ENCODE measurements at regions not wholly inside any gene's neighbourhood (a gene's known extent, or its start where the extent isn't known, plus 50 kb on each side); places are given as distances from the start of the nearest gene placed in this dataset.
"Not testable (repeated sequence)": the region's sequence is repeated elsewhere in the genome, so short reads cannot be mapped to it uniquely, and the experiment has no call there.

DNA sequence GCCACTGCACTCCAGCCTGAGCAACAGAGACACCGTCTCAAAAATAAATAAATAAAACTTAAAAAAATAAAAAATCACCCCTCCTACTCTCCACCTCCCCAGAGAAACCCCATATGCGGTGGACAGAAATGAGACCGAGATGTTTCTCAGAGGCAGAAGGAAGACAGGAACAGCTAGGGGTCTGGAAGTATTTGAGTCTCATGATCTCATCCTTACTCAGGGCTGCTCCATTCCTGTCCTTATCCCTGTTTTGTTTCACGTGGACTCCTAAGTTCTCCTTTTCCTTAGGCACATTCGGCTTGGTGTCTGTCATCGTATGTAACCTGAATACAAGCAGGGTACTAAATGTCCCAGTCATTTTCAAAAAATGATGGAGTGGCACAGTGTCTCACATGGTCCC lies 76.1 kb downstream of the C9orf50 start:
- DNase-seq = no peak

DNA sequence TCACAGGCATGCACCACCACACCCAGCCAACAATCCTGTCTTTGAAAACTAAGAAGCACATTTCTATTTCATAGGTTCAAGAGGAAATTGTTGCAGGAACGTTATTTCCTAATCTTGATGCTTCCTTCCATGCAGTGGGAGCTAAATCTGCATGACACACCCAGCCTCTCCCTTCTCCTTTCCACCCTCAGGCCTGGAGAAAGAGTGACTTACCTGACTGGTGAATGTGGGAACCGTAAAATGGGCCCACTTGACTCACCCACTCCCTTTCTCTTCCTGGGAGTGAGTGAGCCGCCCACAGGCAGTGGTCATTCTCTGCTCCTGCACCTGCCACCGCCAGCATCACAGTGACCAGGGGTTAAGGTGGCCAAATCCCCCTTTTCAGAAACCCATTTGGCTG lies 78.2 kb downstream of the C9orf50 start:
- DNase-seq = no peak

DNA sequence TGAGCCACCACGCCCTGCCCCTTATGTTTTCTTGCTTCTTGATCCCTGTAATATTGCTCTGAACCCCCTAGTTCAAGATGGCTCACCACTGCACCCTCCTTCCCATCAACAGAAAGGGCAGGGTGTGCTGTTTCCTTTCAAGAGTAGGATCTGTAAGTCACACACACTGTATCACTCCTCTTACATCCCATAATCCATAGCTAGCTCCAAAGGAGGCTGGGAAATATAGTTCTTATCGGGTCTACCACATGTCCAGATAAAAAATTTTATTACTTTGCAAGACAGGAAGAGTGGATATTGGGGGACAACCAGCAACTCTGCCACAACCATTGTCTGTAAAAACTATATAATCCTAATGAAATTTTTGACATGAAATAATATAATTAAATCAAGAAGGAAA lies 79.6 kb downstream of the C9orf50 start:
- no peak for DNase-seq

DNA sequence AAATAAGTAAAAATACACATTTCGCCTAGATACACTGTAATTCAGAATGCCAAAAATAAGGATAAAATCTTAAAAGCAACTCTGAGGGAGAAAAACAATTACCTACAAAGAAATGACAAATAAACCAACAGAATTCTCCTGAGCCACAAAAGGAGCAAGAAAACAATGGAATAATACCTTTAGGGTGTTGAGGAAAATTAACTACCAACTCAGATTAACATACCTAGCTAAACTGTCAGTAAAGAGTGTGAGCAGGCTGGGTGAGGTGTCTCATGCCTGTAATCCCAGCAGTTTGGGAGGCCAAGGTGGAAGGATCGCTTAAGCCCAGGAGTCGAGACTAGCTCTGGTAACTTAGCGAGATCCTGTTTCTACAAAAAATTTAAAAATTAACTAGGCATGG lies 81.5 kb downstream of the C9orf50 start:
- DNase-seq = no peak

DNA sequence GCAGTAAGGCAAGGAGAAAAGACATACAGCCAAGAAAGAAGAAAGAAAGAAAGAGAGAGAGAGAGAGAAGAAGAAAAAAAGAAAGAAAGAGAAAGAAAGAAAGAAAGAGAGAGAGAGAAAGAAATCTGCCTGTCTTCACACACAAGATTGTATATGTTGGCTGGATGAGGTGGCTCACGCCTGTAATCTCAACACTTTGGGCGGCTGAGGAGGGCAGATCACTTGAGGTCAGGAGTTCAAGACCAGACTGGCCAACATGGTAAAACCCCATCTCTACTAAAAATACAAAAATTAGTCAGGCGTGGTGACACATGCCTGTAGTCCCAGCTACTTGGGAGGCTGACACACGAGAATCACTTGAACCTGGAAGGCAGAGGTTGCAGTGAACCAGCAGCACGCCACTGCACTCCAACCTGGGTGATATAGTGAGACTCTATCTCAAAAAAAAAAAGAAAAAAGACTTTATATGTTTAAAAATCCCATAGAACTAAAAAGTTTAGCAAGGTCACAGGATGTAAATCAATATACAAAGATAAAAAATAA lies 89.0 kb downstream of the C9orf50 start:
- DNase-seq = not testable (repeated sequence)

DNA sequence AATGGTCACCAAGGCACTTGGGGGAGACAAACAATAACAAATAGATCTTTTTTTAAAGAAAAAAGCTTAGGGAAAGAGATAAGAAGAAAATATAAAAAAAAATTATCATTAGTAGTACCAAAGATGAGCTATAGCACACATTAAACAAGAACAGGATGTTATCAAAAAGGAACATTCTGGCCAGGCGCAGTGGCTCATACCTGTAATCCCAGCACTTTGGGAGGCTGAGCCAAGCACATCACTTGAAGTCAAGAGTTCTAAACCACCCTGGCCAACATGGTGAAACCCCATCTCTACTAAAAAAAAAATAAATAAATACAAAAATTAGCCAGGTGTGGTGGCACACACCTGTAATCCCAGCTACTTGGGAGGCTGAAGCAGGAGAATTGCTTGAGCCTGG lies 92.9 kb downstream of the C9orf50 start:
- DNase-seq = not testable (repeated sequence)

DNA sequence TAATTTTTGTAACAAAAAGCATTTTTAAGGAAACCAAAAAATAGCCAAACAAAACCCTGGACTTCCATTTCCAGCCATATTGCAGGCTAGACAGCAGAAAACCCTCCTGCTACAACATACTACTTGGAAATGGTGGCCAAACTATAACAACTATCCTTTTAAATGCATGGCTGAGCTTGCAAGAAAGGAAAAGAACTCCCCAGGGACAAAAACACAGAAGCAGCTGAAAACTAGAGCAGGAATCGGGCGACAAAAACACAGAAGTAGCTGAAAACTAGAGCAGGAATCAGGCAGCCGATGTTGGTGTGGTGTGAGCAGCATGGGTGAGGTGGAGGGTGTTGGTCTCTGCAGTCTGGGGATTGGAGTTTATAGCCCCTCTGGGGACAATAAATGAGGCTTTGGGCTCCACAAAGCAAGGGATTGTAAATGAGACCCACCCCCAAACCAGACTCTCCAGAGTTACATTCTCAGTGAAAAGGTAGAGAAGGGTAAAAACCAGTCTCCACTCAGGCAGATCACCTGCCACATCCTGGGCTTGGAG lies 95.2 kb downstream of the C9orf50 start:
- no peak for DNase-seq

DNA sequence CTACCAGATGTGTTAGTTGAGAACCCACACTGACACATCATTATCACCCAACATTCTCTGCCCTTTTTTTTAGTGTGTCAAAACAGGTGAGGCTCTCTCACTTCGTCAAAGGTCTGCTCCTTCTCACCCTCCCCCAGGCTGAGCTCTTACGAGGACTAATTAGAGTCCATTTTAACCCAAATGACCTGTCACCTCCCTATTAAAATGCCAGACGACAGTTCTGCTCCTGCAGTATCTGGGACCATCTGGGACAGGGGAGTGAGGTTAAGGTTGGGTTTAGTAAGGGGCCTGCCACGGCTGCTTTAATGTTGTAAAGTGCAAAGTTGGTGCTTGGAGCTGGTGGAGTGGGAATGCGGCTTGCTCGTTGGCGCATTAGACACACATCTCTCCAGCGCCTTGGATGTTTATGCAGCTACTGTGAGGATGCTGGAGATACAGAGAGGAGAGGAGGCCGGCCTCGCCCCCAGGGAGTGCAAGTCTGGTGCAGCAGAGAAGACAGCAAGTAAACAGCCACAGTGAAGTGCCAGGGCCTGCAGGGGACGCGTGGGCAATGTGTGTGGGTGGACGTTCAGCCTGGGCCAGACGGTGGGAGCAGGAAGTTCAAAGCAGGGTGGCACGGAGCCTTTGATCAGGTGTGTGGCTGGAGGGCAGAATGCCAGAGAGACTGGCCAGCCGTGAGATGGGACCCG lies 96.2 kb downstream of the C9orf50 start:
- no peak for DNase-seq

DNA sequence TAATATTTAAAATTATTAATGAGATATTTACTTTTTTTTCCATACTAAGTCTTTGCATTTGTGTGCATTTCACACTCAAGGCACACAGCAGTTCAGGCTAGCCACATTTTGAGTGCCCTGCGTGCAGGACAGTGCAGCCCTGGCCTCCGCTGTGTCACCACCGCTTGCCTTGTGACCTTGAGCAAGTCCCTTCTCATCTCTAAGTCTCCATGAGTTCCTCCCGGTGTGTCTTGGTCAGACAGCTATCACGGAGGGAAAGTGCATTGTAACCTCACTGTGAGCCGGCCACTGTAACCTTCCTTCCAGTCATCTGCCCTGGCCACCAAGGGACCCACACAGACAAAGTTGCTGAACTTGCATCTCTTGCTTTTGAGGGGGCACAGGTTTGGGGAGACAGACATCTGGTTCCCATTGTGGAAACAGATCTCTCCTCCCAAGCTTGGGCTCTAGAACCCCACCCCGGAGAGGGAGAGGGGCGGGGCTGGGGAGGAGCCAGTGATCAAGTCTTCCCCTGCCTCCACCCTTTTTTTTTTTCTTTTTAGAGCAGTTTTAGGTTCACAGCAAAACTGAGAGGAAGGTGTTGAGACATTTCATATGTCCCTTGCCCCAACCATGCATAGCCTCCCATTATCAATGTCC lies 96.8 kb downstream of the C9orf50 start:
- no peak for DNase-seq

DNA sequence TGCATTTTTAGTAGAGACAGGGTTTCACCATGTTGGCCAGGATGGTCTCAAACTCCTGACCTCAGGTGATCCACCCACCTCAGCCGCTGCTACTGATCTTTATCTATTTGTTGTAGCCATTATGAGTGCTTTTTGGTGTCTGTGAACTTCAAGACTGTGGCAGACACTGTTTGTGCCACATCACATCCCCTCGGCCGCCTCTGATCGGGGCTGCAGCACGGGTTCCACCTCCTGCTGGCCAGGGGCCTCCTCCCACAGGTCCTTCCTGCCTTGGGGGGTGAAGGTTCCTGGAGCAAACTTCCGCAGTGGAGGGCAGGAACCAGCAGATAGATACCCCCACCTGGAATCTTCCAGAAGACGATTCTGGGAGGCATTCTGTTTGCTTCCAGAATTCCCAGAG lies 98.5 kb downstream of the C9orf50 start:
- DNase-seq = no peak

DNA sequence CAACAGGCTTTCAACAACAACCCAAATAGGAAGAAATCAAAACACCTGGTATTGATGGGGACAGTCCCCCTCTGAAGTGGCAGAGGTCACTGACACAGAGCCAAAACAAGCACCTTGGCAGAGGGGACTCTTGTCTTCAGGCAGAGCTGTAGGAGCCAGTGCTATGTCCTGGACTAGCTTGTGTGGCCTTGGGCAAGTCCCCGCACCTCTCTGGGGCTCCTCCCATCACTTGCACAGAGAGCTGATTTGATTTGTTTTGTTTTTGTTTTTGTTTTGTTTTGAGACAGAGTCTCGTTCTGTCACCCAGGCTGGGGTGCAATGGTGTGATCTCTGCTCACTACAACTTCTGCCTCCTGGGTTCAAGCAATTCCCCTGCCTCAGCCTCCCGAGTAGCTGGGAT lies 100.8 kb downstream of the C9orf50 start:
- no peak for DNase-seq

DNA sequence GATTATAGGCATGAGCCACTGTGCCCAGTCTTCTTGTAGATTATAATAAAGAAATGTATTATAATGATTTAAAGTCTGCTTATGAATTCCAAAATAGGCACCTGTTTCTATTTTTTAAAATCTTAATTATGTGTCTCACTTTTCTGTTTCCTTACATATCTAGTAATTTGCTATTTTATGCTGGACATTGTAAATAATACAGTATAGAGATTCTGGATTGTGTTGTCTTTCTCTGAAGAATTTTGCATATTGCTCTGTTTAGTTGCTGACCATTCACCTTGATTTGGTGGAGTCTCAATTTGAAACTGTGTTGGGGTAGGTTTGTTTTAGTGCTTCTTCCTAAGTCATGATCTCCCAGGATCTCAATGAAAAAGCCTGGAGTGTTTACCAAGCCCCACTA lies 102.8 kb downstream of the C9orf50 start:
- no peak for DNase-seq

DNA sequence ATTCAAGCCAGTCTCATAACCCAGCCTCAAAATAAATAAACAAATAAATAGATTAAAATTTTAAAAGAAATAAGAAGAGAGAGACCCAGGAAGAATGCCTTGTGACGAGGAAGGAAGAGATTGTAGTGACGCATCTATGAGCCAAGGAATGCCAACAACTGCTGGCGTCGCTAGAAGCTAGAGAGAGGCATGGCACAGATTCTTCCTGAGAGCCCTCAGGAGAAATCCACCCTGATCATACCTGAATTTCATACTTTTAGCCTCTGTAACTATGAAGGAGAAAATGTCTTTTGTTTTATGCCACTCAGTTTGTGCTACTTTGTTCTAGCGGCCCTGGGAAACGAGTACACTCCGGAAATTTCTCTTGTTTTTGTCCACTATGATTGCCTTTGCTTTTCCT lies 103.9 kb downstream of the C9orf50 start:
- DNase-seq = no peak

DNA sequence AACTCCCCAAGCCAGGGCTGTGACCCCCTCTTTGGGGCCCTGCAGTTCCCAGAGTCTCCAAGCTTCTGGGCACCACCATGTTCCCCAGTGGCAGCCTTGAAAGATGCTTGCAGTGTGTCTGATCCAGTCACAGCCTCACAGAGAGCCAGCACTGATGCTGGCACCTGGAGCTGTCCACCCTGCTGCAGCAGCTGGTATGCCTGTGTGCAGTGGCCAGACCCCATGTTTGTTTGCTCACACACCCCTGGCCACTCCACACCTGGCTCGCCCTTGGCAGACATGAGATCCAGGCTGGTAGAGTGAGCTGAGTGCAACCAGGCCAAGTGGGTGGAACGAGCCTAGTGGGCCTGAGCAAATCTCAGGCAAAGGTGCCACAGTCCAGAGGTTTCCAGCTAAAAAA lies 106.0 kb downstream of the C9orf50 start:
- no peak for DNase-seq

DNA sequence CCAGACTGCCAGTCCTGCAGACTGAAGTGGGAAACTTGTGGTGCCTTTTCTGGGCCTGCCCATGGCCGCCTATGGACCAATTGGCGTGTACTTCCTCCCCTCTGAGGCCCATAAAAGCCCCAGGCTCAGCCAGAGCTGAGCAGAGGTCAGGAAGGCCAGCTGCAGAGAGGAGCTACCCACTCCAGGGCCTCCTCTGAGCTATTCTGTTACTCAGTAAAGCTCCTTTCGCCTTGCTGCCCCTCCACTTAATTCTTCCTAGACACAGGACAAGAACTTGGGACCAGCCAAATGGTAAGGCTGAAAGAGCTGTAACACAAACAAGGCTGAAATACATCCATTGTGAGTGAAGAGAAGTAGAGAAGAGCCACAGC lies 106.4 kb downstream of the C9orf50 start:
- DNase-seq = no peak

DNA sequence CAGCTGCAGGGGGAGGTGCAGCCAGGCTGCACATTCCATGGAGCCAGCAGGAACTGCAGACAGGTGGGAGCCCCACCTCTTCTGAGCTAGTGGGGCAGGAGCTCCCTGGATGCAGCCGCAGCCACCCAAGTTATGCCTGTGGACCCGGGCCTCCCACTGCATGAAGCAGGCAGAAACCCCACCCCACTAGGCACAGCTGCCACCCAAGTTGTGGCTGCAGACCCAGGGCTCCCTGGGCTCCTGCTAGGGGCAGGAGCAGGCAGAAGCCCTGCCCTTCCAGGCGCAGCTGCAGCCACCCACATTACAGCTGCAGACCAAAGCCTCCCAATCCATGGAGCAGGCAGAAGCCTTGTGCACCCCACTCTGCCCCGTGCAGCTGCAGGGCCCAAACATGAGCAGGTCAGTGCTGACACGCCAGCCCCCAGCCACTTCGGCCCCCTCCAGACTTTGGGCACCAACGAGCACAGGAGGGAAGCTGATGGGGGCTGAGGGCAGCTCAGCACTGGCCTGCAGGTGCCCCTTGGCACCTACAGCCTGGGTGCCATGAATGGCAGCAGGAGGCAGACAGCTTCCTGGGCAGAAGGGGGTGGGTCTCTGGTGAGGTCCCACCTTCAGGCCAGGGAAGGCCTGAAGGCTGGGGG lies 106.9 kb downstream of the C9orf50 start:
- DNase-seq = no peak

DNA sequence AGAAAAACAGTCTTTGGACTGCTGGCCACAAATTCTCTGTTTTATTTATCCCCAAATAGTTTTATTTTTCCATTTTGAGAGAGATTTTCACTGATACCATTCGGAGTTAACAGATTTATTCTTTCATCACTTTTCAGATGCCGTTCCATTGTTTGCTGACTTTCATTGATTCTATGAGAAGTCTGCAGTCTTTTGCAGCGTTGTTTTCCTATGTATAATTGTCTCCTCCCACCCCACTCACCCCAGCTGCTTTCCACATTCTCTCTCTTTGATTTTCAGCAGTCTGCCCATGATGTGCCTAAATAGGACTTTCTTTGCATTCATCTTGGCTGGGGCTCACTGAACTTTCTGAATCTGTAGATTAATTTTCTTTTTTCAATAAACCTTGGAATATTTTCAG lies 107.6 kb downstream of the C9orf50 start:
- DNase-seq = no peak

DNA sequence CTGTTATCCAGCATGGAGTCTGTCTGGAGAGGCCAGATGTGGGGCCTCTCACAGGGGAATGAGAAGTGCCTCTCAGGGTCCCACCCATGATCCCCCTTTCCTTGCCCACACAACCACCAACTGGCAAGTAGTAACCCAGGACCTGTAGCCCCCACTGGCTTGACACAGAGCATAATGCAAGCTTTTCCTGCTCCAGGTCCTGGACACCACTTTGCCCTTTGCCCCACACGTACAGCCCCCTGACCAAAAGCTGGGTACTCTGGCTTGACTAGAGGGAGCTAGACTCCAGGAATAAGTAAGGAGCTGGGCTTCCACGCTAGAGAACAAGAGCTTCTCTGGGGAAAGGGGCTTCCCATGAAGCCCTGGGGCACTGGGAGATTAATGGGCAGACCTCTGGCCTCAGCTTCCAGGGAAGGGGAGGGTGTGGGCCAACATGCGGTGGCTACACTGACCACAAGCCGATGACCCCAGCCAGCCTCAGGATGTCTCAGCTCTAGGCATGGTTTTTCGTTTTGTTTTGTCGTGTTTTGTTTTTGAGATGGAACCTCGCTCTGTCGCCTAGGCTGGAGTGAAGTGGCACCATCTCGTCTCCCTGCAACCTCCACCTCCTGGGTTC lies 109.5 kb downstream of the C9orf50 start:
- DNase-seq = no peak

DNA sequence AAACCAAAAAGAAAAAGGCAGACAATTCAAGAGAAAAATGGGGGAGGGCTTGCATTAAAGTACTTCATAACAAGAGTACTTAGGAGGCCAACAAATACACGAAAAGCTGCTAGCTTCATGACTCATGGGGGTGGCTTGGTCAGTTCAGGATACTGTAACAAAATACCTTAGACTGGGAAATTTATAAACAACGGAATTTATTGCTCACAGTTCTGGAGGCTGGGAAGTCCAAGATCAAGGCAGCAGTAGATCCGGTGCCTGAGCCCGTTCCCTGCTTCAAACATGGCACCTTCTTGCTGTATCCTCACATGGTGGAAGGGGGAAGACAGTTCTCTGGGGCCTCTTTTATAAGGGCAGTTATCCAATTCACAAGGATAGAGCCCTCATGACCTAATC lies 111.4 kb downstream of the C9orf50 start:
- no peak for DNase-seq

DNA sequence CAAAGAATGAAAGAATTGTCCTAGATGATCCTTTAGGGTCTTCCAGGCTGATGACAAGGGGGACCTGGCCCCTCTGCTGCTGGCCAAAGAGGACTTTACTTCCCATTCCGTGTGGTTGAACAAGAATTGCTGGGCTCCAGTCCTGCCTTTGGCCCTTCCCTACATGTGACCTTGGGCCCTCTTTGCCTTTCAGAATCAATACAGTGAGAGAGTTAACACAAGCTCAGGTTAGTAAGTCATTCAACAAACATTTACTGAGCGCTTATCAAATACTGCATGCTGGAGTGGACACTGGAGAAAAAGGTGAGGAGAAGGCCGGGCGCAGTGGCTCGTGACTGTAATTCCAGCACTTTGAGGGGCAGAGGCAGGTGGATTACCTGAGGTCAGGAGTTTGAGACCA lies 113.1 kb downstream of the C9orf50 start:
- no peak for DNase-seq

DNA sequence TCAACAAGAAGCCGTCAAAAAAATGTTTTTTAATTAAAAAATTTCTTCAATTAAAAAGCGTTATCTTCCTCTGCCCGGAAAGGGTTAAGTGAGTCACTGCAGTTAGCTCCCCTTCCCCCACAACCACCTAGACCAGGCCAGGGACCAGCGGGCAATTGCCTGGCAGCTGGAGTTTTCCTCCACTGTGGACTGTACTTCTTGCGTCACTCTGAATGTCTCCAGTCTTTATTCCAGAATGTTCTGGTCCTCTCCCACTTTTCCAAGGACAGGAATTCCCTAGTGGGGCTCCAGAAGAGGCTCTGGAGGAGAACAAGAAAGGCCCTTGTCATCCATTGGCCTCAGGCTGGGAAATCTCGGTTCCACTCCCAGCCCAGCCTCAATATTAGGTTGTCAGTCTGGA lies 114.0 kb downstream of the C9orf50 start:
- DNase-seq = no peak

DNA sequence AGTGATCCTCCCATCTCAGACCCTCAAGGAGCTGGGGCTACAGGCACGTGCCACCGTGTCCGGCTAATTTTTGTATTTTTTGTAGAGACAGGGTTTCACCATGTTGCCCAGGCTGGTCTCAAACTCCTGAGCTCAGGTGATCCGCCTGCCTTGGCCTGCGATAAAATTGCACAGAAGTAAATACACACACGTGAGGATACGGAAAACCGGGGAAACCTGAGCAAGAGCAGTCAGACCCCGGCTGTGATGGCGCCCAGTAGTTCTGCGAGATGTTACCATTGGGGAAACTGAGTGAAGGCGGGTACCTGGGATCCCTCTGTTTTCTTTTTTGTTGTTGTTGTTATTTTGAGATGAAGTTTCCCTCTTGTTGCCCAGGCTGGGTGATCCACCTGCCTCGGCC lies 114.9 kb downstream of the C9orf50 start:
- DNase-seq = no peak

DNA sequence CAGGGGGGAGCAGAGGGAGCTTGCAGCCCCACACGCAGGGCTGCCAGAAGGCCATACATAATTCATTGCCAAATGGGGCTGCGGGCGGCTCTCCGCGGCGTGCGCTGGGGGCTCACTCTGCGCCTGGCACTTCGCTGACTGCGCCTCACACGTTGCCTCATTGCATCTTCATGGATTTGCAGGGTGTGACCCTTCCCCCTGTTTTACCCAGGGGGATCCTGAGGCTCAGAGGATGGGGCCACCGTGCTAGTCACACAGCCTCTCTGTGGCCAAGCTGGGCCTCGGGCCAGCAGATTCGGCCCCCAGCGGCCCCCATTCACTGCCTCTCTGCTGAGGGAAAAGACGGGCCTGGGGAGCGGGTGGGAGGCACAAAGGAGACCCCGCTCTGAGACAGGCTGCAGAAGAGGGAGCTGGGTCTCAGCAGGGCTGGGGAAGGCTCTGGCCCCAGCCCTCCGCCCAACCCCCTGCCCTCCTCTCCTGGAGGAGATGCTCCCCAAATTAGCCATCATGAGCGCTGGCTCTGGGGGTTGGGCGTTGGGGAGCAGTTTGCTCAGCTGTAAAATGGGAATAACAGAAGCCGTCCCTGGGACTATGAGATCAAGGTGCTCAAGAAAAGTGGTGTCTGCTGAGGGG lies 115.5 kb downstream of the C9orf50 start:
- DNase-seq = no peak

Data from hippocampal formation (tissue), 2 donors.